ENCODE measurements at regions not wholly inside any gene's neighbourhood (a gene's known extent, or its start where the extent isn't known, plus 50 kb on each side); places are given as distances from the start of the nearest gene placed in this dataset.

DNA sequence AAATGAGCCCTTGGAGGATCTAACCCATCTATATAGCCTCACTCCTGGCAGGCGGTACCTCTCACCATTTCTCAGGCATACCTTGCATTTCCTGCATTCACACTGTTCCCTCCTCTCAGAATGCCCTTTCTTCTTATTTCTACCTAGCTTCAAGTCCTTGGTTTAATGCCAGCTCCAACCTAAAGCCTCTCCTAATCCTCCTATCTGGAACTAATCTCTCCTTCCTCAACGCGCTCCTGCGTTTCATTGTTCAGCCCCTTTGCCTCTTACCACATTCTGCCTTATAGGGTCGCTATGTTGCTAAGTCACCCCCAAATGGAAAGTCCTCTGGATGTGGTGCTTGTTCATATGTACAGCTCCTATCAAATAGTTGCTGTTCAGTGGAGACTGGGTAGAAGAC is 288.5 kb upstream of the TUT7 start:
- TF ChIP-seq FOS (IDR thresholded peaks at IDR 0.05; ENCODE audit: low read depth, low read length) (no peak), RAD21 (IDR thresholded peaks at IDR 0.05; ENCODE audit: low read length) (no peak), POLR2A (IDR thresholded peaks at IDR 0.05; ENCODE audit: low read depth, low read length) (no peak)
- TF ChIP-seq, protein P1, sequence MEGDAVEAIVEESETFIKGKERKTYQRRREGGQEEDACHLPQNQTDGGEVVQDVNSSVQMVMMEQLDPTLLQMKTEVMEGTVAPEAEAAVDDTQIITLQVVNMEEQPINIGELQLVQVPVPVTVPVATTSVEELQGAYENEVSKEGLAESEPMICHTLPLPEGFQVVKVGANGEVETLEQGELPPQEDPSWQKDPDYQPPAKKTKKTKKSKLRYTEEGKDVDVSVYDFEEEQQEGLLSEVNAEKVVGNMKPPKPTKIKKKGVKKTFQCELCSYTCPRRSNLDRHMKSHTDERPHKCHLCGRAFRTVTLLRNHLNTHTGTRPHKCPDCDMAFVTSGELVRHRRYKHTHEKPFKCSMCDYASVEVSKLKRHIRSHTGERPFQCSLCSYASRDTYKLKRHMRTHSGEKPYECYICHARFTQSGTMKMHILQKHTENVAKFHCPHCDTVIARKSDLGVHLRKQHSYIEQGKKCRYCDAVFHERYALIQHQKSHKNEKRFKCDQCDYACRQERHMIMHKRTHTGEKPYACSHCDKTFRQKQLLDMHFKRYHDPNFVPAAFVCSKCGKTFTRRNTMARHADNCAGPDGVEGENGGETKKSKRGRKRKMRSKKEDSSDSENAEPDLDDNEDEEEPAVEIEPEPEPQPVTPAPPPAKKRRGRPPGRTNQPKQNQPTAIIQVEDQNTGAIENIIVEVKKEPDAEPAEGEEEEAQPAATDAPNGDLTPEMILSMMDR (conservative IDR thresholded peaks at IDR 0.05; ENCODE audit: low read depth, low read length): no peak
